ENCODE measurements at regions not wholly inside any gene's neighbourhood (a gene's known extent, or its start where the extent isn't known, plus 50 kb on each side); places are given as distances from the start of the nearest gene placed in this dataset.

DNA sequence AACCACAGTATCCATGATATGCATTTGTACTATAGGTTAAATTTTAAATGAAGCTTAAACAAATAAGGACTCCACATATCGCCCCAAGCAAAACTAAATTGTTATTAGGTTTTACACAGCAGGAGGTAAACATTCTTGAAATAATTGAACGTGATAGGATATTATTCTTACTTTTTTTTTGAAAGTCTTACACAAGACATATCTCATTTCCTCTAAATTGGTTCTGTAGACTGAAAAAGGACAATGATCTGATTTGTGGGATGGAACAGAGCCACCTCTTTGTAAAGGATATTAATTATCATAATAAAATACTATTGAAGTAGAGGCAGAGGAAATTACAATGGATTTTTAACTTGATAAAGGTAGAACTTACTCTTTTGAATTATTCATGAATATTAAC lies 155.1 kb upstream of the SEMA3D start:
- TF ChIP-seq, protein P1, sequence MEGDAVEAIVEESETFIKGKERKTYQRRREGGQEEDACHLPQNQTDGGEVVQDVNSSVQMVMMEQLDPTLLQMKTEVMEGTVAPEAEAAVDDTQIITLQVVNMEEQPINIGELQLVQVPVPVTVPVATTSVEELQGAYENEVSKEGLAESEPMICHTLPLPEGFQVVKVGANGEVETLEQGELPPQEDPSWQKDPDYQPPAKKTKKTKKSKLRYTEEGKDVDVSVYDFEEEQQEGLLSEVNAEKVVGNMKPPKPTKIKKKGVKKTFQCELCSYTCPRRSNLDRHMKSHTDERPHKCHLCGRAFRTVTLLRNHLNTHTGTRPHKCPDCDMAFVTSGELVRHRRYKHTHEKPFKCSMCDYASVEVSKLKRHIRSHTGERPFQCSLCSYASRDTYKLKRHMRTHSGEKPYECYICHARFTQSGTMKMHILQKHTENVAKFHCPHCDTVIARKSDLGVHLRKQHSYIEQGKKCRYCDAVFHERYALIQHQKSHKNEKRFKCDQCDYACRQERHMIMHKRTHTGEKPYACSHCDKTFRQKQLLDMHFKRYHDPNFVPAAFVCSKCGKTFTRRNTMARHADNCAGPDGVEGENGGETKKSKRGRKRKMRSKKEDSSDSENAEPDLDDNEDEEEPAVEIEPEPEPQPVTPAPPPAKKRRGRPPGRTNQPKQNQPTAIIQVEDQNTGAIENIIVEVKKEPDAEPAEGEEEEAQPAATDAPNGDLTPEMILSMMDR (IDR thresholded peaks at IDR 0.05; ENCODE audit: poor library complexity, severe bottlenecking), result no peak
- TF ChIP-seq RAD21 (conservative IDR thresholded peaks at IDR 0.05) (no peak), POLR2AphosphoS5 (IDR thresholded peaks at IDR 0.05) (no peak)
- TF ChIP-seq, protein P2, sequence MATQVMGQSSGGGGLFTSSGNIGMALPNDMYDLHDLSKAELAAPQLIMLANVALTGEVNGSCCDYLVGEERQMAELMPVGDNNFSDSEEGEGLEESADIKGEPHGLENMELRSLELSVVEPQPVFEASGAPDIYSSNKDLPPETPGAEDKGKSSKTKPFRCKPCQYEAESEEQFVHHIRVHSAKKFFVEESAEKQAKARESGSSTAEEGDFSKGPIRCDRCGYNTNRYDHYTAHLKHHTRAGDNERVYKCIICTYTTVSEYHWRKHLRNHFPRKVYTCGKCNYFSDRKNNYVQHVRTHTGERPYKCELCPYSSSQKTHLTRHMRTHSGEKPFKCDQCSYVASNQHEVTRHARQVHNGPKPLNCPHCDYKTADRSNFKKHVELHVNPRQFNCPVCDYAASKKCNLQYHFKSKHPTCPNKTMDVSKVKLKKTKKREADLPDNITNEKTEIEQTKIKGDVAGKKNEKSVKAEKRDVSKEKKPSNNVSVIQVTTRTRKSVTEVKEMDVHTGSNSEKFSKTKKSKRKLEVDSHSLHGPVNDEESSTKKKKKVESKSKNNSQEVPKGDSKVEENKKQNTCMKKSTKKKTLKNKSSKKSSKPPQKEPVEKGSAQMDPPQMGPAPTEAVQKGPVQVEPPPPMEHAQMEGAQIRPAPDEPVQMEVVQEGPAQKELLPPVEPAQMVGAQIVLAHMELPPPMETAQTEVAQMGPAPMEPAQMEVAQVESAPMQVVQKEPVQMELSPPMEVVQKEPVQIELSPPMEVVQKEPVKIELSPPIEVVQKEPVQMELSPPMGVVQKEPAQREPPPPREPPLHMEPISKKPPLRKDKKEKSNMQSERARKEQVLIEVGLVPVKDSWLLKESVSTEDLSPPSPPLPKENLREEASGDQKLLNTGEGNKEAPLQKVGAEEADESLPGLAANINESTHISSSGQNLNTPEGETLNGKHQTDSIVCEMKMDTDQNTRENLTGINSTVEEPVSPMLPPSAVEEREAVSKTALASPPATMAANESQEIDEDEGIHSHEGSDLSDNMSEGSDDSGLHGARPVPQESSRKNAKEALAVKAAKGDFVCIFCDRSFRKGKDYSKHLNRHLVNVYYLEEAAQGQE (IDR thresholded peaks at IDR 0.05; ENCODE audit: borderline replicate concordance), result no peak
